ENCODE measurements at regions not wholly inside any gene's neighbourhood (a gene's known extent, or its start where the extent isn't known, plus 50 kb on each side); places are given as distances from the start of the nearest gene placed in this dataset.
A peak's percentile ranks its signal among the peaks of the same experiment; 100 is the strongest.

- H3K9me2 ChIP-seq (ENCODE audit: insufficient read depth): no peaks in the 10 kb centered on the region
- no peaks in the 10 kb centered on the region for H3K9me3 ChIP-seq (ENCODE audit: low read depth)
- H3K4me3 ChIP-seq: no peak overlapping the region
- no peaks in the 10 kb centered on the region for H3K79me2 ChIP-seq (ENCODE audit: insufficient read depth)
- no peak overlapping the region for H3K4me2 ChIP-seq (ENCODE audit: unreplicated experiment)
- WGBS, 2 experiments (ENCODE audit: low coverage in 1 of 2, low lambda C conversion rate in 2 of 2, missing lambda C conversion rate in 2 of 2): 100% methylated on average over 1 of the region's 1 CpG
- no peaks in the 10 kb centered on the region for H3K36me3 ChIP-seq (ENCODE audit: low read depth)
- no peak for DNase-seq
- H3K27ac ChIP-seq: no peak overlapping the region
- TF ChIP-seq EZH2 (IDR thresholded peaks at IDR 0.05; ENCODE audit: insufficient read depth, poor library complexity, severe bottlenecking) (no peak), EZH2phosphoT487 (IDR thresholded peaks at IDR 0.05; ENCODE audit: insufficient read depth, low read depth) (no peak)
- no peak overlapping the region for H3K9ac ChIP-seq
- no peaks in the 10 kb centered on the region for H4K20me1 ChIP-seq (ENCODE audit: insufficient read depth)
- peaks cover 27% of the 10 kb centered on the region for H3K4me1 ChIP-seq (ENCODE audit: insufficient read depth)
- H3K27me3 ChIP-seq (replicated peaks; ENCODE audit: insufficient read depth): no peaks in the 10 kb centered on the region
- in situ Hi-C loops (cut with MboI): loop anchor here (5.0 kb wide), 1 partner anchor 92 kb away; the partner anchor contains the start of gene PHACTR2
- H2AFZ ChIP-seq: no peak overlapping the region
- H3F3A ChIP-seq (ENCODE audit: insufficient read depth): peaks cover 13% of the 10 kb centered on the region
These were observed 73.7 kb upstream of the FUCA2 start for GRCh38 chr6:143585241-143585640.

- Histone ChIP-seq H3K9ac (no peak overlapping the region), H3K4me3 (no peak overlapping the region), H4K20me1 (ENCODE audit: insufficient read depth) (no peaks in the 10 kb centered on the region), H3K27me3 (replicated peaks; ENCODE audit: insufficient read depth) (no peaks in the 10 kb centered on the region), H3K9me3 (ENCODE audit: low read depth) (no peaks in the 10 kb centered on the region), H3K9me2 (ENCODE audit: insufficient read depth) (no peaks in the 10 kb centered on the region), H3K27ac (no peak overlapping the region), H3F3A (ENCODE audit: insufficient read depth) (peaks cover 13% of the 10 kb centered on the region), H2AFZ (no peak overlapping the region), H3K36me3 (ENCODE audit: low read depth) (no peaks in the 10 kb centered on the region), H3K4me1 (ENCODE audit: insufficient read depth) (peaks cover 32% of the 10 kb centered on the region), H3K4me2 (ENCODE audit: unreplicated experiment) (peak overlapping the region; percentile 2), H3K79me2 (ENCODE audit: insufficient read depth) (no peaks in the 10 kb centered on the region)
- TF ChIP-seq EZH2phosphoT487 (IDR thresholded peaks at IDR 0.05; ENCODE audit: insufficient read depth, low read depth) (no peak), EZH2 (IDR thresholded peaks at IDR 0.05; ENCODE audit: insufficient read depth, poor library complexity, severe bottlenecking) (no peak)
- peak; percentile 70 for DNase-seq
- 88 to 90% methylated on average over 5 of the region's 5 CpGs for WGBS, 2 experiments (ENCODE audit: low coverage in 1 of 2, low lambda C conversion rate in 2 of 2, missing lambda C conversion rate in 2 of 2)
- in situ Hi-C loops (cut with MboI): no loop called here
These were observed 72.2 kb upstream of the FUCA2 start for GRCh38 chr6:143583542-143584327.

- H3K4me3 ChIP-seq: no peak overlapping the region
- H3K9me3 ChIP-seq (ENCODE audit: low read depth): no peaks in the 10 kb centered on the region
- H3K9me2 ChIP-seq (ENCODE audit: insufficient read depth): no peaks in the 10 kb centered on the region
- peak; percentile 79 for DNase-seq
- no peaks in the 10 kb centered on the region for H3K27me3 ChIP-seq (replicated peaks; ENCODE audit: insufficient read depth)
- H4K20me1 ChIP-seq (ENCODE audit: insufficient read depth): no peaks in the 10 kb centered on the region
- H3K9ac ChIP-seq: no peak overlapping the region
- H3K4me2 ChIP-seq (ENCODE audit: unreplicated experiment): no peak overlapping the region
- no peak for TF ChIP-seq EZH2phosphoT487 (IDR thresholded peaks at IDR 0.05; ENCODE audit: insufficient read depth, low read depth)
- no peak for TF ChIP-seq EZH2 (IDR thresholded peaks at IDR 0.05; ENCODE audit: insufficient read depth, poor library complexity, severe bottlenecking)
- peaks cover 13% of the 10 kb centered on the region for H3F3A ChIP-seq (ENCODE audit: insufficient read depth)
- peak overlapping the region; percentile 67 for H3K27ac ChIP-seq
- H2AFZ ChIP-seq: no peak overlapping the region
- H3K4me1 ChIP-seq (ENCODE audit: insufficient read depth): peaks cover 32% of the 10 kb centered on the region
- H3K79me2 ChIP-seq (ENCODE audit: insufficient read depth): no peaks in the 10 kb centered on the region
- in situ Hi-C loops (cut with MboI): no loop called here
- H3K36me3 ChIP-seq (ENCODE audit: low read depth): no peaks in the 10 kb centered on the region
- WGBS, 2 experiments (ENCODE audit: low coverage in 1 of 2, low lambda C conversion rate in 2 of 2, missing lambda C conversion rate in 2 of 2): 33% methylated on average over 3 of the region's 3 CpGs
These were observed 70.4 kb upstream of the FUCA2 start for GRCh38 chr6:143581835-143582480.

DNA sequence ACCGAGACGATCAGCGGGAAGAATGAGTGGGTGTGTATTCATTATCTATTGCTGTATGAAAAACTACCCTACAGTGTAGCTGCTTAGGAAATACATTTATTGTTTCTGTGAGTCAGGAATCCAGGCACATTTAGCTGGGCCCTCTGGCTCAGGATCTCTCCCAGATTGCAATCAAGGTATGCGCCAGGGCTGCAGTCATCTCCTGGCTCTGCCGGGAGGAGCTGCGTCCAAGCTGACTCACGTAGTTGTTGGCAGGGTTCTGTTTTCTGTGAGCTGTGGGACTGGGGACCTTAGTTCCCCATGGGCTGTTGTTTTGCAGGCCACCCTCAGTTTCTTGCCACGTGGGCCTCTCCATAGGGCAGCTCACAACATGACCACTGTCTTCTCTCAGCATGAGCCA lies 68.2 kb upstream of the FUCA2 start:
- Histone ChIP-seq H4K20me1 (ENCODE audit: insufficient read depth) (no peaks in the 10 kb centered on the region), H2AFZ (no peak overlapping the region), H3K27ac (peak overlapping the region; percentile 62), H3K4me1 (ENCODE audit: insufficient read depth) (peaks cover 42% of the 10 kb centered on the region), H3K36me3 (ENCODE audit: low read depth) (no peaks in the 10 kb centered on the region), H3K9ac (0 out of 2 replicates have a peak overlapping the region, but pooled peaks have one; percentile 13), H3K9me3 (ENCODE audit: low read depth) (no peaks in the 10 kb centered on the region), H3K79me2 (ENCODE audit: insufficient read depth) (no peaks in the 10 kb centered on the region), H3F3A (ENCODE audit: insufficient read depth) (peaks cover 20% of the 10 kb centered on the region), H3K4me3 (no peak overlapping the region), H3K27me3 (replicated peaks; ENCODE audit: insufficient read depth) (no peaks in the 10 kb centered on the region), H3K9me2 (ENCODE audit: insufficient read depth) (no peaks in the 10 kb centered on the region), H3K4me2 (ENCODE audit: unreplicated experiment) (peak overlapping the region; percentile 20)
- peak; percentile 96 for DNase-seq
- in situ Hi-C loops (cut with MboI): loop anchor here (10.0 kb wide), 2 partner anchors 265 to 435 kb away; partner anchors contain the start of gene LTV1
- WGBS, 2 experiments (ENCODE audit: low coverage in 1 of 2, low lambda C conversion rate in 2 of 2, missing lambda C conversion rate in 2 of 2): 1 to 3% methylated on average over 8 of the region's 8 CpGs
- no peak for TF ChIP-seq EZH2phosphoT487 (IDR thresholded peaks at IDR 0.05; ENCODE audit: insufficient read depth, low read depth)
- no peak for TF ChIP-seq EZH2 (IDR thresholded peaks at IDR 0.05; ENCODE audit: insufficient read depth, poor library complexity, severe bottlenecking)
